ENCODE measurements at regions not wholly inside any gene's neighbourhood (a gene's known extent, or its start where the extent isn't known, plus 50 kb on each side); places are given as distances from the start of the nearest gene placed in this dataset.

GRCh38 chr13:89831157-89831556 is 1516.3 kb upstream of the MIR17HG start:
- TF ChIP-seq CTCF (conservative IDR thresholded peaks at IDR 0.05) (no peak), EZH2 (IDR thresholded peaks at IDR 0.05; ENCODE audit: low read depth) (no peak)
